ENCODE measurements at regions not wholly inside any gene's neighbourhood (a gene's known extent, or its start where the extent isn't known, plus 50 kb on each side); places are given as distances from the start of the nearest gene placed in this dataset.

- TF ChIP-seq CTCF (IDR thresholded peaks at IDR 0.05; ENCODE audit: poor library complexity, severe bottlenecking): no peak
- no peak for TF ChIP-seq EZH2 (IDR thresholded peaks at IDR 0.05; ENCODE audit: borderline replicate concordance, insufficient read depth, low read length, poor library complexity, severe bottlenecking)
- TF ChIP-seq POLR2AphosphoS5 (IDR thresholded peaks at IDR 0.05): no peak
- no peak for TF ChIP-seq REST (IDR thresholded peaks at IDR 0.05; ENCODE audit: borderline replicate concordance)
- no peak for TF ChIP-seq MXI1 (conservative IDR thresholded peaks at IDR 0.05; ENCODE audit: poor library complexity, severe bottlenecking)
- TF ChIP-seq TAF1 (IDR thresholded peaks at IDR 0.05; ENCODE audit: low read depth): no peak
- TF ChIP-seq SMC3 (conservative IDR thresholded peaks at IDR 0.05; ENCODE audit: poor library complexity): no peak
- TF ChIP-seq RAD21 (conservative IDR thresholded peaks at IDR 0.05): no peak
Observed at GRCh38 chr14:34113005-34113511, 162.2 kb upstream of the EGLN3 start.
